ENCODE measurements at regions not wholly inside any gene's neighbourhood (a gene's known extent, or its start where the extent isn't known, plus 50 kb on each side); places are given as distances from the start of the nearest gene placed in this dataset.
"Not testable (repeated sequence)": the region's sequence is repeated elsewhere in the genome, so short reads cannot be mapped to it uniquely, and the experiment has no call there.

GRCh38 chr21:19122356-19122755 is 718.8 kb upstream of the TMPRSS15 start:
- DNase-seq: no peak

- no peak for DNase-seq
Measured at GRCh38 chr21:19123053-19123452, 719.5 kb upstream of the TMPRSS15 start.

GRCh38 chr21:19123525-19123924 is 719.9 kb upstream of the TMPRSS15 start:
- no peak for DNase-seq

GRCh38 chr21:19124691-19125090 is 721.1 kb upstream of the TMPRSS15 start:
- no peak for DNase-seq

DNA sequence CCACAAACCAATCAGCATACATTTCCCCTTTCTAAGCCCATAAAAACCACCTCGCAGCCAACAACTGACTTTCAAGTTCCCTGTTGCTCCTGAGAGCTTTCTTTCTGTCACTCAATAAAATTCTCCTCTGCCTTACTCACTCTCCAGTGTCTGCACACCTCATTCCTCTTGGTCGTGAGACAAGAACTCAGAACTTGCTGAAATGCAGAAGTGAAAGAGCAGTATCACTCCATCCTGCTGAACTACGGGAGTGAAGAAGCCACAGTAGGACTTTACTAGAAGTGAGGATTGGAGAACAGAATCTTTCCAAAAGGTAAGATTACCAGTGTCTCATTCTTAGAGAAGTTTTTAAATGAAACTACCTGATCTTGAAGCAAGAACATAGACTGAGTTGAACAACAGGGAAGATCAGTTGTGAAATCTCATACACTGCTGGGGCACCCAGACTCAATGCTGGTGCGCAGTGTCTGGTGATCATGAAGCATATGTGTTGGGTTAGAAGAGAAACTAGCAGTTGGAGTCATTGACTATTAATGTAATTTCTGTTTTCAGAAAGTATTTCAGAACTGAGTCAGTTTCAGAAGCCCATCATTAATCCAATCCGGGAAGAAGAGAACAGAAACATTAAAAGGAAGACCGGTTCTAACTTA is 726.9 kb upstream of the TMPRSS15 start:
- no peak for DNase-seq

DNA sequence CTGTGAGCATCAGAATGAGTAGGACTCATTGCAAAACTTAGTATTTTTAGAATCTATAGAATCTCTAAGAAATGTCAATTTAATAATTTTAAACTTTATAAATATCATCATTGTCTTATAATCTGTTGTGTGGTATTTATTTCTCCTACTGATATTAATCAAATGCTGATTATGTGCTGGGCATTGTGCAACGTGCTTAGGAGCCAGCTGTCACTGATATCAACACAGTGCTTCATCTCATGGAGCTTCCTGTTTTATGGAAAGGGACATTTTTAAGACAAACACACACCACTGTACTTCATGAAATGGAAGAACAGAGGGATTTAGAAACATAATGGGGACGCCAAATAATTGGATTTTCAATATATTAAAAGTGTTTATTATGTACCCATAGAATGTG is 737.9 kb upstream of the TMPRSS15 start:
- no peak for DNase-seq

GRCh38 chr21:19145682-19146293 is 742.2 kb upstream of the TMPRSS15 start:
- DNase-seq: no peak

DNA sequence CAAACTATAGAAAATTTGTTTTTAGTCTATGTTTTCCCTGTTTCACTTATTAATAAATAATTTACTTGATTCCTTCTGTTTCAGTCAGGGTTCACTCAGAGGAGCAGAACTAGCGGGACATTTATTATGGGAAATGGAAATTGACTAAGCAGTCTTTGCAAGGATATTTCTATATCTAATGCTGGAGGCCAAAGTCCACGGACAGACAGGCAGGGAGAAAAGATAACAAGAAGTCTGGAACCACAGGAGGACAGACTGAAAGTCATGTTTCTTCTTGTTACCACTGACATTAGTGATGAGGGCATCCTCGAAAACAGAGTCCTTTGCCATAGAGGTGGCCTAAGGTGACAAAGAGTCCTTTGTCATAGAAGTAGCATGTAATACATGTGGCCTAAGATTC is 744.5 kb upstream of the TMPRSS15 start:
- no peak for DNase-seq

DNA sequence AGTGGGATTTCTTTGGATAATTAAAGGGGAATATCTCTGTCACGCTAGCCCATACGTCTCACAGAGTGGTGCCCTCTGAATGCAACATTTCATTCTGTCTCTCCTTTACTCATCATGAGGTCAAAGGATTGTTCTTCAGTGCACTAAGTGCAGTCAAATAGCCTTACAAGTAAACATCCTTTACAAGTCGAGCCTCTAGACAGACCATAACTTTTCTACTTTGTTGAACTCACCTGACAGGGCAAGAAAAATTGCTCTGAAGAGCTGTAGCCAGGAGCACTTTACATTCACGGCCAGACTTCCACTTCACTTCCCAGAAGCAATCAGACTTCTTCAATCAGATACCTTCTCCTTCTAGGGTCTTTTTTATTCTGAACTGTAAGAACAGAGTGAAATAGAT is 768.0 kb upstream of the TMPRSS15 start:
- no peak for DNase-seq

DNA sequence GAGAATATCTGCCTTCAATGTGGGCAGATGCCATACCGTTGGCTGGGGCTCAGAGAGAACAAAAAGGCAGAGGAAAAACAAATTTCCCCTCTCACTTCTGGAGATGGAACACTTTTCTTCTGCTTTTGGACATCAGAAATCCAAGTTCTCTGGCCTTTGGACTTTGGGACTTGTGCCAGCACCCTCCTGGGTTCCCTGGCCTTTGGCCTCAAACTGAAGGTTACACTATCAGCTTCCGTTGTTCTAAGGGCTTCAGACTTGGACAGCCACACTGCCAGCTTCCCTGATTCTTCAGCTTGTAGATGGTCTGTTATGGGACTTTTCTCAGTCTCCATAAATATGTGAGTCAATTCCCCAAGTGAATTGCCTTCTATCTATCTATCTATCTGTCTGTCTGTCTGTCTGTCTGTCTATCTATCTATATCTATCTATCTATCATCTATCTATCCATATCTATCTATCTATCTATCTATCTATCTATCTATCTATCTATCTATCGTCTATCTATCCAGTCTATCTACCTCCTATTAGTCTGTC is 778.1 kb upstream of the TMPRSS15 start:
- DNase-seq: no peak

DNA sequence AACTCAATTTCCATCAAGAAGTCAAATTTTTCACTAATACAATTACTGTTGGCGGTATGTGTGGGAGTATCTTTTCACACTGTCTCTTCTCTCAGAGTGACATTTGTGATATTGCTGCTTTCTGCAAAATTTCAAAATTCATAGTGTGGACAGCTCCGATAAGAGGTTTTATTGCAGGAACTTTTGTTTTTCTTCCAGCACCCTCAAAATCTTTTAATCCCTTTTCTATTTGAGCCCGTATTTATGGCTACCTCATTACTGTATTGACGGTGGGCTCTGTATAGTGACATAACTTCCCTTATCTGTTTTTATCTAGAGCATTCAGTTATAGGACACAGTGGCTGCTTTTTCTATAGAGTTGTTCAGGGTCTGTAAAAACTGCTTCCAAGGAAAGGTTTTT is 794.4 kb upstream of the TMPRSS15 start:
- DNase-seq: no peak

DNA sequence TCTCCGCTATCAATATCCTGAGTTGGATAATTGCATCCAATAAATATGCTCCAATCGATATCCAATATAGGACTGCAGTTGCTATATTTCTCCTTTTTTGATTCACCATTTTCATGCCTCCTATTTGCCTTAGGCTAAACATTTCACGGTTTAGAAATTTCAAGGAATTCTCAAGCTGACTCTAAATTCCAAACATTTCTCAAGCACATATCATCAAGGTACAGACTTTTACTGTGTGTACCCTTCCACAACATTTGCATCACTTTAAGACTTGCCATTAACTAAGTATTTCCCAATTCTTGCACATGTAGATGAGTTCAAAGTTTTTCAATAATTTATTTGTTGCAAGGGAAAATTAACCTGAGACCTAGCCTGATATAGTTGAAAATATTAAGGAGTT is 795.2 kb upstream of the TMPRSS15 start:
- DNase-seq: no peak

- no peak for DNase-seq
Measured at GRCh38 chr21:19218163-19218562, 814.6 kb upstream of the TMPRSS15 start.

GRCh38 chr21:19224090-19224489 is 820.5 kb upstream of the TMPRSS15 start:
- no peak for DNase-seq

DNA sequence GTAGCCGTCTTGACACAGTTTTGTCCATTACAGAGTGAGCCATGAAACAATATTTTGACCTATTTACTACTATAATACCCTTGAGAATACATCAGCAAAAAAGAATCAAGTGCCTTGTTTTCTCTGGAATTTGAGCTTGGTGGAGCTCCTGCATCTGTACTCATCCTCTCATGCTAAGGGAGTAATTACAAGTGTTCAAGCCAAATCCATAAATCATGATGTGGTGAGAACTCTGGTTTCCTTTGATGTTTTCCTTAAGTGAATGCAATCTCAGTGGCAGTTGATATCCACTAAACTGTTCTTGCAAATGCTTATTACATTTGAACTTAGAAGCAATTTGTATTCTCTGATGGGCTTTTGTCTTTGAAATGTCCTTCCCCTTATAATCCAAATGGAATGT is 824.6 kb upstream of the TMPRSS15 start:
- no peak for DNase-seq

DNA sequence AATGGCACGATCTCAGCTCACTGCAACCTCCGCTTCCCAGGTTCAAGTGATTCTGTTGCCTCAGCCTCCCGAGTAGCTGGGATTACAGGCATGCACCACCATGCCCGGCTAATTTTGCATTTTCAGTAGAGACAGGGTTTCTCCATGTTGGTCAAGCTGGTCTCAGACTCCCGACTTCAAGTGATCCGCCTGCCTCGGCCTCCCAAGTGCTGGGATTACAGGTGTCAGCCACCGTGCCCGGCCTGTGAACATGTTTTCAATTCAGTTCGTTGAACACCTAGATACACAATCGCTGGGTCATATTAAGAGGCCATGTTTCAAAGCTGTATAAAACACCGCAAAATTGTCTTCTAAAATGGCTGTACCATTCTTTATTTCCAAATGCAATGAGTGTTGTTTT is 830.3 kb upstream of the TMPRSS15 start:
- DNase-seq: not testable (repeated sequence)

DNA sequence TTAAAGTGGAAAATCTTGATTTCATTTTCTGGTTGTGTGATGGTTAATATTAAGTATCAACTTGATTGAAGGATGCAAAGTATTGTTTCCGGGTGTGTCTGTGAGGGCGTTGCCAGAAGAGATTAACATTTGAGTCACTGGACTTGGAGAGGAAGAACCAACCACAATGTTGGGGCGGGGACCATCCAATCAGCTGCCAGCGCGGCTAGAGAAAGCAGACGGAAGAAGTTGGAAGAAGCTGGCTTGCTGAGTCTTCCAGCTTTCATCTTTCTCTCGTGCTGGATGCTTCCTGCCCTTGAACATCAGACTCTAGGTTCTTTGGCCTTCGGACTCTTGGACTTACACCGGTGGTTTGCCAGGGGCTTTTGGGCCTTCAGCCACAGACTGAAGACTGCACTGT is 832.6 kb upstream of the TMPRSS15 start:
- DNase-seq: no peak

GRCh38 chr21:19237608-19238007 is 834.0 kb upstream of the TMPRSS15 start:
- DNase-seq: no peak

DNA sequence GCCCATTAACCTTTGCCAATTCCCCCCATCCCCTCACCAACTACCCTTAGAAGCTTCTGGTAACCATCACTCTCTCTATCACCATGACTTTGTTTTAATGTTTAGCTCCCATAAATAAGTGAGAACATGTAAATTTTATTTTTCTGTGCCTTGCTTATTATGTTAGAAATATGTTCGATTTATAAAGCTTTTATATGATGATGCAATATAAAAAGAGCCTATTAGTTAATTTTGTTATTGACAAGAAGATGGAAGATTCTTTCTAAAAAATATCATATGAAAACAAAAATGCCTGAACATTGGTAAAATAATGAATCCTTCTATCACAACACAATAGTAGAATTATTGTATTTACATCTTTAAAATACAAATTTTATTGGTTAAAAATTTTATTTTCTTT is 836.1 kb upstream of the TMPRSS15 start:
- no peak for DNase-seq

GRCh38 chr21:19244502-19245187 is 841.1 kb upstream of the TMPRSS15 start:
- DNase-seq: no peak

DNA sequence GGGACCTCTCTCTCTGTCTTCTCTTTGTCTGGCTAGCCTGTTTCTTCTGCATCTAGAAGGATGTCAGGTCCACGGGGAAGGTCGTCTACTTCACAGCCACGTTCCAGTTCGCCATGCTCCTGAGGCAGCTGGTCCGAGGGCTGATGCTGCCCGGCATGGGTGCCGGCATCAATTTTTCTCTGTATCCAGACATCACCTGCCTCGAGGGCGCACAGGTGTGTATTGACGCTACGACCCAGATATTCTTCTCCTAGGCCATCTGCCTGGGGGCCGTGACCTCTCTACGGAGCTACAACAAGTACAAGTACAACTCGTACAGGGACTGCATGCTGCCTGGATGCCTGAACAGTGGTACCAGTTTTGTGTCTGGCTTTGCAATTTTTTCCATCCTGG is 841.6 kb upstream of the TMPRSS15 start:
- no peak for DNase-seq

DNA sequence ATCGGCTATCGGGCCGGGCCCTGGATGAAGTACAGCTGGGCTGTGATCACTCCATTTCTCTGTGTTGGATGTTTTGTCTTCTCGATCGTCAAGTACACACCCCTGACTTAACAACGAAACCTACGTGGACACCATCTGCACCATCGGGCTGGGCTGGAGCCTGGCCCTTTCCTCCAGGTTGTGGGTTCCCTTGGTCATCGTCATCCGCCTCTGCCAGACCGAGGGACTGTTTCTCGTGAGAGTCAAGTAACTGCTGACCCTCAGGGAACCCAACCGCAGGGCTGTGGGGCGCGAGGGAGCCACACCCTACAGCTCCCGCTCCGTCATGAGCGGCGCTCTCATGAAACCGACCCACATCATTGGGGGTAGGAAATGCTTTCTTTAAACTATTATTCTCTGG is 842.4 kb upstream of the TMPRSS15 start:
- DNase-seq: no peak

DNA sequence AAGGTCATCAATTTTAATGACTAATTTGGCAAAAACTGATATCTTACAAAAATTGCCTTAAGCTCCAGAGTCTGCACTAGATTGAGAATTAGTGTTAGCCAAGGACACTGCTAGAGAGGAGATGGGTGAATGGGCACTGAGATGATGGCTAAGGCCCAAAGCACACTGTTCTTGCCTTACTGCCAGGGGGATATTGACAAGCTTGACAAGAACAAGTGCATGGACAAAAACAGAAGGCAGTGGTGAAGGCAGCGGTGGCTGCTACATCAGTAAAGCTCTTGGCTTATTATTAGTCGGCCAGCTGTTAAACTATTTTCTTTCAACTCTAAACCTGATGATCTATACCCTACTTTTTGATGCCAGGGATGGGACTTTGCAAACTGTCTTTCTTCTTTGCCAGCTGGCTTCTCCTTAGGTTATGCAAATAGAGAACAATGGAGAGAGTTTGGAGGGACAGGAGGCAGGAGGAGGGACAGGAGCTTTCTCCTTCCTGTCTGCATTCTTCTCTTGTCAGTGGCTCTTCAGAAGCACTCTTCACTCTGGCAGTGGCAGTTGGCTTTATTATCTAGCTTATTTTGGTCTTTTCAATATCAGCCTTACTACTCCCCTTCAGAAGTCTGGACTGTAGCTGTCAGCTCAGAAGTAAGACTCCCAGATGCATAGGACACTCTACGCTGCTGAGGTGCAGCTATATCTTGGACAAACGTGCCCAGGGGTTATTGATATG is 853.5 kb upstream of the TMPRSS15 start:
- DNase-seq: no peak

Measured in activated T-cell treated with anti-CD3 and anti-CD28 coated beads, Interleukin-2, amount 50 U/mL, for 48 hours (primary cell).